H9 (cell line): ENCODE measurements at regions not wholly inside any gene's neighbourhood (a gene's known extent, or its start where the extent isn't known, plus 50 kb on each side); places are given as distances from the start of the nearest gene placed in this dataset.
"Not testable (repeated sequence)": the region's sequence is repeated elsewhere in the genome, so short reads cannot be mapped to it uniquely, and the experiment has no call there.

Experiments used
- DNase-seq: peaks from one replicate; pipeline ENCODE4 v3.0.0-alpha.2; 2017
- H2AFZ ChIP-seq: one replicate; pipeline ENCODE4 v1.6.1; 2013; ENCODE audit warnings: mild to moderate bottlenecking, low read length, control low read depth, moderate library complexity
- H2AK5ac ChIP-seq: 2 replicates; pipeline ENCODE4 v1.6.1; 2013; ENCODE audit warnings: low read length, control low read depth, mixed read lengths; ENCODE audit not compliant: insufficient read length
- H2BK120ac ChIP-seq: one replicate; pipeline ENCODE4 v1.6.1; 2013; ENCODE audit warnings: low read depth, mild to moderate bottlenecking, low read length, control low read depth, inconsistent platforms; ENCODE audit not compliant: poor library complexity, severe bottlenecking
- H2BK12ac ChIP-seq: 2 replicates; pipeline ENCODE4 v1.6.1; 2013; ENCODE audit warnings: low read length, control low read depth, mixed read lengths, low read depth; ENCODE audit not compliant: insufficient read length
- H2BK15ac ChIP-seq: 2 replicates; pipeline ENCODE4 v1.6.1; 2013; ENCODE audit warnings: low read depth, low read length, control low read depth
- H2BK20ac ChIP-seq: one replicate; pipeline ENCODE4 v1.6.1; 2013; ENCODE audit warnings: low read depth, mild to moderate bottlenecking, low read length, control low read depth, inconsistent platforms; ENCODE audit not compliant: poor library complexity, severe bottlenecking
- H2BK5ac ChIP-seq: 2 replicates; pipeline ENCODE4 v1.6.1; 2013; ENCODE audit warnings: low read length, control low read depth, mixed read lengths; ENCODE audit not compliant: insufficient read length
- H3K14ac ChIP-seq: 2 replicates; pipeline ENCODE4 v1.6.1; 2013; ENCODE audit warnings: low read length, control low read depth; ENCODE audit not compliant: insufficient read depth
- H3K18ac ChIP-seq: 2 replicates; pipeline ENCODE4 v1.6.1; 2013; ENCODE audit warnings: low read depth, mild to moderate bottlenecking, mixed read lengths, low read length, control low read depth; ENCODE audit not compliant: insufficient read length
- H3K23ac ChIP-seq: 2 replicates; pipeline ENCODE4 v1.6.1; 2013; ENCODE audit warnings: low read length, control low read depth, mixed read lengths, low read depth; ENCODE audit not compliant: insufficient read length
- H3K23me2 ChIP-seq: 2 replicates; pipeline ENCODE4 v1.6.1; 2013; ENCODE audit warnings: low read depth, mild to moderate bottlenecking, mixed read lengths, low read length, control low read depth; ENCODE audit not compliant: insufficient read length, poor library complexity, severe bottlenecking
- H3K27ac ChIP-seq: 2 replicates; pipeline ENCODE4 v1.5.1; 2013; ENCODE audit warnings: low read length, control low read depth, mixed read lengths, low read depth; ENCODE audit not compliant: insufficient read length
- H3K27me3 ChIP-seq: 2 replicates; pipeline ENCODE4 v1.6.1; 2013; ENCODE audit warnings: low read length, control low read depth, inconsistent platforms; ENCODE audit not compliant: insufficient read depth
- H3K4ac ChIP-seq: 2 replicates; pipeline ENCODE4 v1.6.1; 2013; ENCODE audit warnings: low read depth, mild to moderate bottlenecking, control low read depth, inconsistent platforms, low read length, moderate library complexity
- H3K4me1 ChIP-seq: 2 replicates; pipeline ENCODE4 v1.6.1; 2013; ENCODE audit warnings: low read length, control low read depth, inconsistent platforms; ENCODE audit not compliant: insufficient read depth
- H3K4me2 ChIP-seq: 2 replicates; pipeline ENCODE4 v1.6.1; 2013; ENCODE audit warnings: low read length, control low read depth, mixed read lengths; ENCODE audit not compliant: insufficient read length, insufficient read depth
- H3K56ac ChIP-seq: 2 replicates; pipeline ENCODE4 v1.6.1; 2013; ENCODE audit warnings: low read depth, mild to moderate bottlenecking, mixed read lengths, low read length, control low read depth; ENCODE audit not compliant: insufficient read length
- H3K79me1 ChIP-seq: 2 replicates; pipeline ENCODE4 v1.6.1; 2013; ENCODE audit warnings: low read depth, mild to moderate bottlenecking, moderate library complexity, low read length, control low read depth, inconsistent platforms; ENCODE audit not compliant: insufficient read depth, poor library complexity, severe bottlenecking
- H3K79me2 ChIP-seq: 2 replicates; pipeline ENCODE4 v1.6.1; 2013; ENCODE audit warnings: low read length, control low read depth, inconsistent platforms; ENCODE audit not compliant: insufficient read depth
- H3K9ac ChIP-seq: 2 replicates; pipeline ENCODE4 v1.6.1; 2013; ENCODE audit warnings: low read length, control low read depth, mixed read lengths; ENCODE audit not compliant: insufficient read length; ENCODE audit errors: extremely low read depth
- H3K9me3 ChIP-seq: one replicate; pipeline ENCODE4 v1.6.1; 2013; ENCODE audit warnings: low read depth, low read length, inconsistent platforms; ENCODE audit not compliant: control insufficient read depth
- H3T11ph ChIP-seq: one replicate; pipeline ENCODE4 v1.6.1; 2013; ENCODE audit warnings: mild to moderate bottlenecking, low read length, control low read depth, inconsistent platforms
- H4K20me1 ChIP-seq: one replicate; pipeline ENCODE4 v1.6.1; 2013; ENCODE audit not compliant: control insufficient read depth, insufficient read length, insufficient read depth
- H4K5ac ChIP-seq: 2 replicates; pipeline ENCODE4 v1.6.1; 2013; ENCODE audit warnings: low read depth, mild to moderate bottlenecking, mixed read lengths, low read length, control low read depth; ENCODE audit not compliant: insufficient read length
- H4K8ac ChIP-seq: replicated peaks from 2 replicates; pipeline ENCODE4 v1.6.1; 2013; ENCODE audit warnings: low read length, control low read depth, mixed read lengths, low read depth; ENCODE audit not compliant: insufficient read length
- H4K91ac ChIP-seq: 2 replicates; pipeline ENCODE4 v1.6.1; 2013; ENCODE audit warnings: low read depth, mild to moderate bottlenecking, moderate library complexity, mixed read lengths, low read length, control low read depth; ENCODE audit not compliant: insufficient read length
- H3K27ac Mint-ChIP-seq, 3 experiments: 2 replicates in 2 of 3; 3 replicates in 1 of 3; pipeline ENCODE4 v1.8.0; 2020 to 2021; ENCODE audit warnings: mixed read lengths in 3 of 3, mild to moderate bottlenecking in 1 of 3, moderate library complexity in 1 of 3
- H3K27me3 Mint-ChIP-seq: 2 replicates; pipeline ENCODE4 v1.8.0; 2021; ENCODE audit warnings: low read depth, mild to moderate bottlenecking, moderate library complexity, mixed read lengths
- H3K36me3 Mint-ChIP-seq, 3 experiments: 2 replicates in 2 of 3; 3 replicates in 1 of 3; pipeline ENCODE4 v1.8.0; 2020 to 2021; ENCODE audit warnings: low read depth in 3 of 3, mixed read lengths in 3 of 3; ENCODE audit not compliant: insufficient read depth in 1 of 3
- H3K4me1 Mint-ChIP-seq, 2 experiments: 2 replicates each; pipeline ENCODE4 v1.8.0; 2020; ENCODE audit warnings: mixed read lengths in 2 of 2
- H3K4me3 Mint-ChIP-seq, 2 experiments: 2 replicates in 1 of 2; 3 replicates in 1 of 2; pipeline ENCODE4 v1.8.0; 2020 to 2021; ENCODE audit warnings: mild to moderate bottlenecking in 2 of 2, mixed read lengths in 2 of 2, moderate library complexity in 1 of 2
- H3K9me3 Mint-ChIP-seq, 2 experiments: 2 replicates in 1 of 2; 3 replicates in 1 of 2; pipeline ENCODE4 v1.8.0; 2020; ENCODE audit warnings: mild to moderate bottlenecking in 2 of 2, mixed read lengths in 2 of 2, moderate library complexity in 1 of 2
- WGBS: extraction: QIAGEN DNeasy Blood & Tissue Kit; methylation state at CpG from one replicate; pipeline ENCODE4 v1.1.7; 2013; ENCODE audit warnings: missing lambda C conversion rate, low lambda C conversion rate, mixed read lengths; ENCODE audit not compliant: insufficient read length; ENCODE audit errors: extremely low coverage; 5-methylcytosine and 5-hydroxymethylcytosine counted together
- TF ChIP-seq, protein P1 (sequence below): fragments of 200-600 bp; sonication (generic); conservative IDR thresholded peaks from 3 replicates; pipeline ENCODE4 v1.8.0; 2021; ENCODE audit warnings: antibody characterized with exemption, mild to moderate bottlenecking

DNA sequence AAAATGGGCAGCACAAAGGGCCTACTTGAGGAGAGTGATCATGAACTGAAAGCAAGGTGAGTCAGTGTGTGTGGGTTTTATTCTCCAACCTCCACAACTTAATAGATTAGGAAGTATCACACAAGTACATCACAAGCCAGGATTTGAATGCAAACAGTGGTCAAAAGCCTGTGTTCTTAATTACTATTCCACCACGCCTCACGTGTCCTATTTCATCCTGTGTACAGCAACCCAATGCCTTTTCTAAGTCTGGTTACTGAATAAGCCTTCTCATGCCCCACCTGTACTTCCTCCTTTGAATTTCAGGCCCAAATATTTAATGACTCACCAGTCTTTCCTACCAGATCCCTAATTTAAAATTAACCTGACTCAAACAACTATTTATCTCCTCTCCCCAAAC is 755.7 kb upstream of the SLC8A1 start:
- Histone ChIP-seq H3K23me2 (no peaks in the 10 kb centered on the region), H3K9me3 (no peaks in the 10 kb centered on the region), H3K27me3 (no peaks in the 10 kb centered on the region; the same call in 1 of the 2 replicates), H3K56ac (no peak overlapping the region), H2BK15ac (no peak overlapping the region), H2BK20ac (no peak overlapping the region), H3T11ph (no peak overlapping the region), H2AK5ac (no peak overlapping the region), H4K8ac (no peak overlapping the region), H3K79me1 (no peaks in the 10 kb centered on the region), H4K91ac (no peak overlapping the region), H3K18ac (no peak overlapping the region), H4K20me1 (no peaks in the 10 kb centered on the region), H3K23ac (no peak overlapping the region), H2BK5ac (no peak overlapping the region), H3K9ac (no peak overlapping the region), H4K5ac (no peak overlapping the region), H3K4me2 (no peak overlapping the region), H3K27ac (no peak overlapping the region), H3K4me1 (no peaks in the 10 kb centered on the region; the same call in 1 of the 2 replicates), H3K79me2 (no peaks in the 10 kb centered on the region), H3K4ac (no peak overlapping the region), H2BK120ac (no peak overlapping the region), H2BK12ac (no peak overlapping the region), H3K14ac (no peak overlapping the region), H2AFZ (no peak overlapping the region)
- H3K4me1 Mint-ChIP-seq = peaks cover 8% of the 10 kb centered on the region in 2 experiments
- no peaks in the 10 kb centered on the region for H3K27me3 Mint-ChIP-seq
- 0 out of 5 replicates have a peak, but pooled peaks cover 0 to 3% of the 10 kb centered on the region in 2 experiments for H3K9me3 Mint-ChIP-seq
- H3K36me3 Mint-ChIP-seq = no peaks in the 10 kb centered on the region
- WGBS = no CpG with 5 or more reads among the region's 2 CpGs
- no peak overlapping the region for H3K4me3 Mint-ChIP-seq
- no peak for DNase-seq
- TF ChIP-seq, protein P1, sequence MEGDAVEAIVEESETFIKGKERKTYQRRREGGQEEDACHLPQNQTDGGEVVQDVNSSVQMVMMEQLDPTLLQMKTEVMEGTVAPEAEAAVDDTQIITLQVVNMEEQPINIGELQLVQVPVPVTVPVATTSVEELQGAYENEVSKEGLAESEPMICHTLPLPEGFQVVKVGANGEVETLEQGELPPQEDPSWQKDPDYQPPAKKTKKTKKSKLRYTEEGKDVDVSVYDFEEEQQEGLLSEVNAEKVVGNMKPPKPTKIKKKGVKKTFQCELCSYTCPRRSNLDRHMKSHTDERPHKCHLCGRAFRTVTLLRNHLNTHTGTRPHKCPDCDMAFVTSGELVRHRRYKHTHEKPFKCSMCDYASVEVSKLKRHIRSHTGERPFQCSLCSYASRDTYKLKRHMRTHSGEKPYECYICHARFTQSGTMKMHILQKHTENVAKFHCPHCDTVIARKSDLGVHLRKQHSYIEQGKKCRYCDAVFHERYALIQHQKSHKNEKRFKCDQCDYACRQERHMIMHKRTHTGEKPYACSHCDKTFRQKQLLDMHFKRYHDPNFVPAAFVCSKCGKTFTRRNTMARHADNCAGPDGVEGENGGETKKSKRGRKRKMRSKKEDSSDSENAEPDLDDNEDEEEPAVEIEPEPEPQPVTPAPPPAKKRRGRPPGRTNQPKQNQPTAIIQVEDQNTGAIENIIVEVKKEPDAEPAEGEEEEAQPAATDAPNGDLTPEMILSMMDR = no peak
- peak overlapping the region in 1 of 3 experiments; percentile 9; a peak in 1 of 7 replicates for H3K27ac Mint-ChIP-seq

- peak overlapping the region in 1 of 3 experiments; percentile 22; a peak in 2 of 7 replicates for H3K27ac Mint-ChIP-seq
- not testable (repeated sequence) for H3K9me3 ChIP-seq, H3T11ph ChIP-seq, H2BK5ac ChIP-seq, H3K9ac ChIP-seq, H4K5ac ChIP-seq, H4K8ac ChIP-seq, H3K27me3 Mint-ChIP-seq, H3K27ac ChIP-seq, H3K4me1 Mint-ChIP-seq, H3K9me3 Mint-ChIP-seq, H3K18ac ChIP-seq, H3K27me3 ChIP-seq, H3K79me1 ChIP-seq, H3K79me2 ChIP-seq, H2BK15ac ChIP-seq, H2AFZ ChIP-seq, H3K56ac ChIP-seq, H3K23ac ChIP-seq, H3K36me3 Mint-ChIP-seq, H2BK12ac ChIP-seq, H2BK120ac ChIP-seq, H3K14ac ChIP-seq, H4K20me1 ChIP-seq, H3K23me2 ChIP-seq, H4K91ac ChIP-seq, H3K4ac ChIP-seq, H3K4me1 ChIP-seq, DNase-seq, H3K4me2 ChIP-seq, H2BK20ac ChIP-seq, H2AK5ac ChIP-seq, H3K4me3 Mint-ChIP-seq
- WGBS = no CpG with 5 or more reads among the region's 4 CpGs
Observed at GRCh38 chr2:41210030-41210429, 758.1 kb upstream of the SLC8A1 start.
